ENCODE measurements at regions not wholly inside any gene's neighbourhood (a gene's known extent, or its start where the extent isn't known, plus 50 kb on each side); places are given as distances from the start of the nearest gene placed in this dataset.

- H3K4me1 ChIP-seq (ENCODE audit: insufficient read depth, low read length) = no peaks in the 10 kb centered on the region
- peaks cover 5% of the 10 kb centered on the region for H3K27me3 ChIP-seq (ENCODE audit: insufficient read depth, low read length)
- no peak overlapping the region for H3K4me3 ChIP-seq (ENCODE audit: low read length)
- no peaks in the 10 kb centered on the region for H3K9me3 ChIP-seq (ENCODE audit: low read depth, low read length)
Measured at GRCh38 chr9:90948156-90948555, 146.5 kb downstream of the SYK start.

- H3K4me3 ChIP-seq (ENCODE audit: low read length) = no peak overlapping the region
- no peaks in the 10 kb centered on the region for H3K4me1 ChIP-seq (ENCODE audit: insufficient read depth, low read length)
- peaks cover 5% of the 10 kb centered on the region for H3K27me3 ChIP-seq (ENCODE audit: insufficient read depth, low read length)
- H3K9me3 ChIP-seq (ENCODE audit: low read depth, low read length) = no peaks in the 10 kb centered on the region
Measured at GRCh38 chr9:90950600-90950999, 149.0 kb downstream of the SYK start.

GRCh38 chr9:90953200-90953599 is 151.6 kb downstream of the SYK start:
- no peaks in the 10 kb centered on the region for H3K9me3 ChIP-seq (ENCODE audit: low read depth, low read length)
- H3K4me3 ChIP-seq (ENCODE audit: low read length) = no peak overlapping the region
- no peaks in the 10 kb centered on the region for H3K4me1 ChIP-seq (ENCODE audit: insufficient read depth, low read length)
- no peaks in the 10 kb centered on the region for H3K27me3 ChIP-seq (ENCODE audit: insufficient read depth, low read length)

- Histone ChIP-seq H3K27me3 (ENCODE audit: insufficient read depth, low read length) (no peaks in the 10 kb centered on the region), H3K4me3 (ENCODE audit: low read length) (no peak overlapping the region), H3K4me1 (ENCODE audit: insufficient read depth, low read length) (no peaks in the 10 kb centered on the region)
Measured at GRCh38 chr9:90953805-90954204, 152.2 kb downstream of the SYK start.

GRCh38 chr9:90956026-90956810 is 154.6 kb downstream of the SYK start:
- H3K27me3 ChIP-seq (ENCODE audit: insufficient read depth, low read length) = no peaks in the 10 kb centered on the region
- no peak overlapping the region for H3K4me3 ChIP-seq (ENCODE audit: low read length)
- no peaks in the 10 kb centered on the region for H3K9me3 ChIP-seq (ENCODE audit: low read depth, low read length)
- H3K4me1 ChIP-seq (ENCODE audit: insufficient read depth, low read length) = no peaks in the 10 kb centered on the region

More at GRCh38 chr9:90953805-90954204, 152.2 kb downstream of the SYK start:
- no peaks in the 10 kb centered on the region for H3K9me3 ChIP-seq (ENCODE audit: low read depth, low read length)

GRCh38 chr9:90958328-90958727 is 156.7 kb downstream of the SYK start:
- no peak overlapping the region for H3K4me3 ChIP-seq (ENCODE audit: low read length)
- no peaks in the 10 kb centered on the region for H3K4me1 ChIP-seq (ENCODE audit: insufficient read depth, low read length)
- no peaks in the 10 kb centered on the region for H3K9me3 ChIP-seq (ENCODE audit: low read depth, low read length)
- H3K27me3 ChIP-seq (ENCODE audit: insufficient read depth, low read length) = no peaks in the 10 kb centered on the region

GRCh38 chr9:90960941-90961340 is 159.3 kb downstream of the SYK start:
- H3K4me3 ChIP-seq (ENCODE audit: low read length) = no peak overlapping the region
- no peaks in the 10 kb centered on the region for H3K4me1 ChIP-seq (ENCODE audit: insufficient read depth, low read length)
- H3K27me3 ChIP-seq (ENCODE audit: insufficient read depth, low read length) = no peaks in the 10 kb centered on the region
- no peaks in the 10 kb centered on the region for H3K9me3 ChIP-seq (ENCODE audit: low read depth, low read length)

- H3K27me3 ChIP-seq (ENCODE audit: insufficient read depth, low read length) = no peaks in the 10 kb centered on the region
- H3K4me3 ChIP-seq (ENCODE audit: low read length) = no peak overlapping the region
- H3K4me1 ChIP-seq (ENCODE audit: insufficient read depth, low read length) = no peaks in the 10 kb centered on the region
- no peaks in the 10 kb centered on the region for H3K9me3 ChIP-seq (ENCODE audit: low read depth, low read length)
Measured at GRCh38 chr9:90961375-90961774, 159.8 kb downstream of the SYK start.

- Histone ChIP-seq H3K4me3 (ENCODE audit: low read length) (no peak overlapping the region), H3K9me3 (ENCODE audit: low read depth, low read length) (no peaks in the 10 kb centered on the region), H3K27me3 (ENCODE audit: insufficient read depth, low read length) (no peaks in the 10 kb centered on the region), H3K4me1 (ENCODE audit: insufficient read depth, low read length) (no peaks in the 10 kb centered on the region)
Measured at GRCh38 chr9:90964101-90965020, 162.7 kb downstream of the SYK start.

GRCh38 chr9:90965226-90966030 is 163.8 kb downstream of the SYK start:
- H3K4me3 ChIP-seq (ENCODE audit: low read length) = no peak overlapping the region
- no peaks in the 10 kb centered on the region for H3K4me1 ChIP-seq (ENCODE audit: insufficient read depth, low read length)
- H3K9me3 ChIP-seq (ENCODE audit: low read depth, low read length) = no peaks in the 10 kb centered on the region
- no peaks in the 10 kb centered on the region for H3K27me3 ChIP-seq (ENCODE audit: insufficient read depth, low read length)

GRCh38 chr9:90966031-90966290 is 164.3 kb downstream of the SYK start:
- Histone ChIP-seq H3K27me3 (ENCODE audit: insufficient read depth, low read length) (no peaks in the 10 kb centered on the region), H3K4me1 (ENCODE audit: insufficient read depth, low read length) (no peaks in the 10 kb centered on the region), H3K4me3 (ENCODE audit: low read length) (no peak overlapping the region), H3K9me3 (ENCODE audit: low read depth, low read length) (no peaks in the 10 kb centered on the region)

- Histone ChIP-seq H3K4me1 (ENCODE audit: insufficient read depth, low read length) (no peaks in the 10 kb centered on the region), H3K9me3 (ENCODE audit: low read depth, low read length) (no peaks in the 10 kb centered on the region), H3K4me3 (ENCODE audit: low read length) (no peak overlapping the region), H3K27me3 (ENCODE audit: insufficient read depth, low read length) (no peaks in the 10 kb centered on the region)
Measured at GRCh38 chr9:90966480-90967144, 165.0 kb downstream of the SYK start.

- Histone ChIP-seq H3K4me1 (ENCODE audit: insufficient read depth, low read length) (no peaks in the 10 kb centered on the region), H3K9me3 (ENCODE audit: low read depth, low read length) (no peaks in the 10 kb centered on the region), H3K27me3 (ENCODE audit: insufficient read depth, low read length) (no peaks in the 10 kb centered on the region), H3K4me3 (ENCODE audit: low read length) (no peak overlapping the region)
Measured at GRCh38 chr9:90967145-90967538, 165.5 kb downstream of the SYK start.

- Histone ChIP-seq H3K9me3 (ENCODE audit: low read depth, low read length) (no peaks in the 10 kb centered on the region), H3K27me3 (ENCODE audit: insufficient read depth, low read length) (no peaks in the 10 kb centered on the region), H3K4me1 (ENCODE audit: insufficient read depth, low read length) (no peaks in the 10 kb centered on the region), H3K4me3 (ENCODE audit: low read length) (no peak overlapping the region)
Measured at GRCh38 chr9:90969021-90969675, 167.5 kb downstream of the SYK start.

All from mononuclear cell (primary cell).